ENCODE measurements at regions not wholly inside any gene's neighbourhood (a gene's known extent, or its start where the extent isn't known, plus 50 kb on each side); places are given as distances from the start of the nearest gene placed in this dataset.

DNA sequence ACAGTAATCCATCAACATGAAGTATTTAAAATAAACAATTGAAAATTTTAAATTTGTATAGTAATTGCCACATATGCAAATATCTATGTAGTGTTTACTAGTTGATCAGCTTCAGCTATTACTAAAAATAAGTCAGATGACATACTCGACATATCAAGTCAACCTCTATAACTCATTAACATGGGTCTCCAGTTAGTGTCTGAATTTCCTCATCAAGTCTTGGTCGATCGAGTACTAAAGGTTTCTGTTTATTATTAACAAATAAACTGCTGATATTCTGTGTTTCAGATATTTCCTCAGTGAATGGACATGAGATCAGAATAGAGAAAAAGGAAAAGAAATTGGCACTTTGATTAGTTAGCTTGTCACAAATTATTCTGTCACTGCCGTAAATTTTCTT lies 266.5 kb upstream of the ITGA1 start:
- Histone ChIP-seq H3K4ac (ENCODE audit: low read length) (no peak overlapping the region), H2AK5ac (ENCODE audit: low read depth, low read length) (no peak overlapping the region), H3K9me3 (replicated peaks in 1 of 2; ENCODE audit: control insufficient read depth in 2 of 2, insufficient read depth in 1 of 2, low read depth in 1 of 2, low read length in 2 of 2) (no peaks in the 10 kb centered on the region), H4K8ac (ENCODE audit: low read depth, low read length) (no peak overlapping the region), H3K9ac (ENCODE audit: low read depth, low read length, poor library complexity) (no peak overlapping the region), H3K4me3 (ENCODE audit: low read length in 2 of 2) (no peak overlapping the region), H3K4me1 (ENCODE audit: control insufficient read depth in 2 of 2, insufficient read depth in 1 of 2, low read depth in 1 of 2, low read length in 2 of 2) (no peaks in the 10 kb centered on the region), H2BK15ac (ENCODE audit: low read length) (no peak overlapping the region), H2AFZ (ENCODE audit: low read length) (no peak overlapping the region), H3K27me3 (ENCODE audit: control insufficient read depth in 3 of 3, insufficient read depth in 3 of 3, low read depth in 1 of 3, low read length in 3 of 3) (no peaks in the 10 kb centered on the region), H3K36me3 (replicated peaks in 1 of 2; ENCODE audit: control insufficient read depth in 2 of 2, insufficient read depth in 2 of 2, low read length in 2 of 2) (no peaks in the 10 kb centered on the region), H3K23ac (ENCODE audit: low read depth, low read length, poor library complexity) (no peak overlapping the region), H2BK5ac (ENCODE audit: low read length) (no peak overlapping the region), H2BK120ac (ENCODE audit: low read depth, low read length) (no peak overlapping the region), H2BK12ac (ENCODE audit: low read length) (no peak overlapping the region), H3K27ac (replicated peaks; ENCODE audit: low read length) (no peak overlapping the region), H3K18ac (ENCODE audit: low read length) (no peak overlapping the region), H3K14ac (ENCODE audit: low read length) (no peak overlapping the region), H3K79me1 (ENCODE audit: low read depth, low read length) (no peaks in the 10 kb centered on the region), H4K91ac (ENCODE audit: low read depth, low read length, poor library complexity) (no peak overlapping the region), H3K4me2 (ENCODE audit: insufficient read depth, low read length, poor library complexity, severe bottlenecking) (no peak overlapping the region)
- DNase-seq (ENCODE audit: low spot score), result no peak
- no CpG with 5 or more reads among the region's 4 CpGs for WGBS, 2 donors (ENCODE audit: extremely low coverage in 2 of 2, insufficient read length in 2 of 2, insufficient replicate concordance in 1 of 2)

DNA sequence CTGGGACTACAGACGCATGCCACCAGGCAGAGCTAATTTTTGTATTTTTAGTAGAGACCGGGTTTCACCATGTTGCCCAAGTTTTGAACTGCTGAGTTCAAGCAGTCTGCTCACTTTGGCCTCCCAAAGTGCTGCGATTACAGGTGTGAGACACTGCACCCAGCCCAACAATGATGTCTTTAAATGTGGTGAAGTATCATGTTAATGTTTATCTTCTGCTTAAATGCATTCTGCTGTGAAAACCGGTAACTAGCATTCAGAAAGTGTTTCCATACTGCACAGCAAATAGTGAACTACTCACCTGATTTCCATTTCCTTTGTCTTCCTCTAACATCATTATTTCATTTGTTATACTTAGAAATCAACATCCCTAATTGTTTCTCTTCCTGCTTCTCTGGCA lies 264.0 kb upstream of the ITGA1 start:
- no peak overlapping the region for H2BK12ac ChIP-seq (ENCODE audit: low read length)
- WGBS, 2 donors (ENCODE audit: extremely low coverage in 2 of 2, insufficient read length in 2 of 2, insufficient replicate concordance in 1 of 2), result no CpG with 5 or more reads among the region's 4 CpGs
- no peak overlapping the region for H3K4me2 ChIP-seq (ENCODE audit: insufficient read depth, low read length, poor library complexity, severe bottlenecking)
- H3K9me3 ChIP-seq (replicated peaks in 1 of 2; ENCODE audit: control insufficient read depth in 2 of 2, insufficient read depth in 1 of 2, low read depth in 1 of 2, low read length in 2 of 2), result no peaks in the 10 kb centered on the region
- no peak overlapping the region for H3K14ac ChIP-seq (ENCODE audit: low read length)
- no peak overlapping the region for H2BK15ac ChIP-seq (ENCODE audit: low read length)
- no peak overlapping the region for H3K27ac ChIP-seq (replicated peaks; ENCODE audit: low read length)
- H4K8ac ChIP-seq (ENCODE audit: low read depth, low read length), result no peak overlapping the region
- no peaks in the 10 kb centered on the region for H3K27me3 ChIP-seq (ENCODE audit: control insufficient read depth in 3 of 3, insufficient read depth in 3 of 3, low read depth in 1 of 3, low read length in 3 of 3)
- H3K4ac ChIP-seq (ENCODE audit: low read length), result no peak overlapping the region
- no peaks in the 10 kb centered on the region for H3K36me3 ChIP-seq (replicated peaks in 1 of 2; ENCODE audit: control insufficient read depth in 2 of 2, insufficient read depth in 2 of 2, low read length in 2 of 2)
- H3K18ac ChIP-seq (ENCODE audit: low read length), result no peak overlapping the region
- peak overlapping the region; percentile 24 for H2AFZ ChIP-seq (ENCODE audit: low read length)
- H2BK5ac ChIP-seq (ENCODE audit: low read length), result no peak overlapping the region
- no peak overlapping the region for H3K4me3 ChIP-seq (ENCODE audit: low read length in 2 of 2)
- H3K79me1 ChIP-seq (ENCODE audit: low read depth, low read length), result no peaks in the 10 kb centered on the region
- no peak for DNase-seq (ENCODE audit: low spot score)
- no peaks in the 10 kb centered on the region for H3K4me1 ChIP-seq (ENCODE audit: control insufficient read depth in 2 of 2, insufficient read depth in 1 of 2, low read depth in 1 of 2, low read length in 2 of 2)
- no peak overlapping the region for H3K23ac ChIP-seq (ENCODE audit: low read depth, low read length, poor library complexity)
- no peak overlapping the region for H4K91ac ChIP-seq (ENCODE audit: low read depth, low read length, poor library complexity)
- no peak overlapping the region for H2BK120ac ChIP-seq (ENCODE audit: low read depth, low read length)
- H3K9ac ChIP-seq (ENCODE audit: low read depth, low read length, poor library complexity), result no peak overlapping the region
- no peak overlapping the region for H2AK5ac ChIP-seq (ENCODE audit: low read depth, low read length)

GRCh38 chr5:52531105-52531504 lies 256.6 kb upstream of the ITGA1 start:
- Histone ChIP-seq H4K8ac (ENCODE audit: low read depth, low read length) (no peak overlapping the region), H3K4me3 (ENCODE audit: low read length in 2 of 2) (no peak overlapping the region), H3K9ac (ENCODE audit: low read depth, low read length, poor library complexity) (no peak overlapping the region), H2BK120ac (ENCODE audit: low read depth, low read length) (no peak overlapping the region), H3K27ac (replicated peaks; ENCODE audit: low read length) (no peak overlapping the region), H3K4me2 (ENCODE audit: insufficient read depth, low read length, poor library complexity, severe bottlenecking) (no peak overlapping the region), H4K91ac (ENCODE audit: low read depth, low read length, poor library complexity) (no peak overlapping the region), H3K79me1 (ENCODE audit: low read depth, low read length) (no peaks in the 10 kb centered on the region), H3K27me3 (ENCODE audit: control insufficient read depth in 3 of 3, insufficient read depth in 3 of 3, low read depth in 1 of 3, low read length in 3 of 3) (no peaks in the 10 kb centered on the region), H2BK12ac (ENCODE audit: low read length) (no peak overlapping the region), H2AFZ (ENCODE audit: low read length) (no peak overlapping the region), H2BK5ac (ENCODE audit: low read length) (no peak overlapping the region), H3K4me1 (ENCODE audit: control insufficient read depth in 2 of 2, insufficient read depth in 1 of 2, low read depth in 1 of 2, low read length in 2 of 2) (no peaks in the 10 kb centered on the region), H3K23ac (ENCODE audit: low read depth, low read length, poor library complexity) (no peak overlapping the region), H3K9me3 (replicated peaks in 1 of 2; ENCODE audit: control insufficient read depth in 2 of 2, insufficient read depth in 1 of 2, low read depth in 1 of 2, low read length in 2 of 2) (peaks cover 7 to 26% of the 10 kb centered on the region in 2 donors), H3K14ac (ENCODE audit: low read length) (no peak overlapping the region), H3K36me3 (replicated peaks in 1 of 2; ENCODE audit: control insufficient read depth in 2 of 2, insufficient read depth in 2 of 2, low read length in 2 of 2) (no peaks in the 10 kb centered on the region), H3K18ac (ENCODE audit: low read length) (no peak overlapping the region), H2AK5ac (ENCODE audit: low read depth, low read length) (no peak overlapping the region), H2BK15ac (ENCODE audit: low read length) (no peak overlapping the region), H3K4ac (ENCODE audit: low read length) (no peak overlapping the region)
- no CpG with 5 or more reads among the region's 4 CpGs for WGBS, 2 donors (ENCODE audit: extremely low coverage in 2 of 2, insufficient read length in 2 of 2, insufficient replicate concordance in 1 of 2)
- no peak for DNase-seq (ENCODE audit: low spot score)

GRCh38 chr5:52543594-52543993 lies 244.1 kb upstream of the ITGA1 start:
- H2AK5ac ChIP-seq (ENCODE audit: low read depth, low read length), result no peak overlapping the region
- no peak overlapping the region for H3K9ac ChIP-seq (ENCODE audit: low read depth, low read length, poor library complexity)
- peaks cover 4 to 13% of the 10 kb centered on the region in 2 donors for H3K9me3 ChIP-seq (replicated peaks in 1 of 2; ENCODE audit: control insufficient read depth in 2 of 2, insufficient read depth in 1 of 2, low read depth in 1 of 2, low read length in 2 of 2)
- no peaks in the 10 kb centered on the region for H3K27me3 ChIP-seq (ENCODE audit: control insufficient read depth in 3 of 3, insufficient read depth in 3 of 3, low read depth in 1 of 3, low read length in 3 of 3)
- no CpG with 5 or more reads among the region's 5 CpGs for WGBS, 2 donors (ENCODE audit: extremely low coverage in 2 of 2, insufficient read length in 2 of 2, insufficient replicate concordance in 1 of 2)
- H3K27ac ChIP-seq (replicated peaks; ENCODE audit: low read length), result no peak overlapping the region
- H2BK12ac ChIP-seq (ENCODE audit: low read length), result no peak overlapping the region
- no peak overlapping the region for H2BK5ac ChIP-seq (ENCODE audit: low read length)
- no peak overlapping the region for H2AFZ ChIP-seq (ENCODE audit: low read length)
- no peaks in the 10 kb centered on the region for H3K79me1 ChIP-seq (ENCODE audit: low read depth, low read length)
- no peak overlapping the region for H3K4ac ChIP-seq (ENCODE audit: low read length)
- no peak overlapping the region for H3K4me2 ChIP-seq (ENCODE audit: insufficient read depth, low read length, poor library complexity, severe bottlenecking)
- H2BK15ac ChIP-seq (ENCODE audit: low read length), result no peak overlapping the region
- no peak for DNase-seq (ENCODE audit: low spot score)
- no peak overlapping the region for H3K4me3 ChIP-seq (ENCODE audit: low read length in 2 of 2)
- no peak overlapping the region for H4K8ac ChIP-seq (ENCODE audit: low read depth, low read length)
- no peak overlapping the region for H3K14ac ChIP-seq (ENCODE audit: low read length)
- no peak overlapping the region for H4K91ac ChIP-seq (ENCODE audit: low read depth, low read length, poor library complexity)
- H2BK120ac ChIP-seq (ENCODE audit: low read depth, low read length), result no peak overlapping the region
- no peak overlapping the region for H3K23ac ChIP-seq (ENCODE audit: low read depth, low read length, poor library complexity)
- H3K4me1 ChIP-seq (ENCODE audit: control insufficient read depth in 2 of 2, insufficient read depth in 1 of 2, low read depth in 1 of 2, low read length in 2 of 2), result peaks cover 3 to 7% of the 10 kb centered on the region in 2 donors
- peaks cover 0 to 2% of the 10 kb centered on the region in 2 donors for H3K36me3 ChIP-seq (replicated peaks in 1 of 2; ENCODE audit: control insufficient read depth in 2 of 2, insufficient read depth in 2 of 2, low read length in 2 of 2)
- no peak overlapping the region for H3K18ac ChIP-seq (ENCODE audit: low read length)
